DMS153 treated with DMSO at 0.1 percent for 48 hours (cell line): ENCODE measurements at regions not wholly inside any gene's neighbourhood (a gene's known extent, or its start where the extent isn't known, plus 50 kb on each side); places are given as distances from the start of the nearest gene placed in this dataset.

Source experiments
- DNase-seq: peaks from one replicate; lab custom pipeline; 2025; ENCODE audit not compliant: unreplicated experiment; lab: John Stamatoyannopoulos, UW

- DNase-seq: no peak
Measured at GRCh38 chr9:28678097-28678496, 1104.8 kb upstream of the C9orf72 start.

GRCh38 chr9:28688172-28688571 is 1114.9 kb upstream of the C9orf72 start:
- no peak for DNase-seq

GRCh38 chr9:28692012-28692411 is 1118.7 kb upstream of the C9orf72 start:
- no peak for DNase-seq

- DNase-seq: no peak
Measured at GRCh38 chr9:28696960-28697359, 1123.7 kb upstream of the C9orf72 start.

- no peak for DNase-seq
Measured at GRCh38 chr9:28699632-28700031, 1126.4 kb upstream of the C9orf72 start.

- no peak for DNase-seq
Measured at GRCh38 chr9:28707616-28708015, 1134.3 kb upstream of the C9orf72 start.

GRCh38 chr9:28714188-28714587 is 1140.9 kb upstream of the C9orf72 start:
- DNase-seq: no peak

DNA sequence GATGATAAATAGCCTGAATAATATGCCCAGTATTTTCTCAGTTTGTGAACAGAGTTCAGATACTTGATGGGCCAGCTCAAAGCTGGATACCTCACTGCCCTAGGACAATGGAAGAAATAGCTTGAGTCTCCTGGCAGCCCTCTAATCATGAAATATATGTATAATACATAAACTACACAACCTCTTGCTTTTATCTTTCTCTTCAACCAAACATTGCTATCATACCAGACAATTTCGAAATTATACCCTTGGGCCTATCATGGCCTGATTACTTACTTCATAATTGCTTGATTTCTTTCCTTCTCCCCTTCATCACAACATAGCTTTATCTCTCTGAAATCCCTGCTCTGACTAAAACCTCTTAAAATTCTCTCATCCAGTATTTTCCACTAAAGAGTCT is 1144.9 kb upstream of the C9orf72 start:
- DNase-seq: no peak

- no peak for DNase-seq
Measured at GRCh38 chr9:28720746-28721145, 1147.5 kb upstream of the C9orf72 start.

- no peak for DNase-seq
Measured at GRCh38 chr9:28730111-28730510, 1156.8 kb upstream of the C9orf72 start.

DNA sequence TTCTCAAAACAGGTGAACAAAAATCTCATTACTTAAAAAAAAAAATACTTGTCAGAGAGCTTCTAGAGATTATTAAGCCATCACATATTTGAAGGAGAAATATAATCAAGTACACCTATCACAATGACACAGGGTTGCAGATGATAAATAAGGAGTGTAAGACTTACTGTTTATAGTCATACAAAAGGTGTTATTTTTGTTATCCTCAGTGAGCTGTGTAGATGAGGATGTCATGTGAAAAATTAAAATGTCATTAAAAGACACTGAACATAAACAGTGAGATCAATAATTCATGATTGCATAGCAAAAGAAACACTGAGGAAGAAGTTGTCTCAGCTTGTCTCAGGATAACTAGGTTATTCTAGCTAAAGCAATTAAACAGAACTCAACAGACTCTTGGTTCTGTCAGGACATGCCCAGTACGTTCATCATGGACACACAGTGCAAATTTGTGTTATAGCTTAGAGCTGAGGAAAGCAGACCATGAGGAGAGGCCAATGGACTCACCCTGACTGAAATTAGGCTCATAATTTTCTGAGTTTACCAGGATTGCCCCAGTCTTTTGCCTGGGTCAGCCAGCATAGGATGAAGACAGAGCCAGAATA is 1162.6 kb upstream of the C9orf72 start:
- DNase-seq: no peak

- no peak for DNase-seq
Measured at GRCh38 chr9:28741459-28741858, 1168.2 kb upstream of the C9orf72 start.

- DNase-seq: no peak
Measured at GRCh38 chr9:28747351-28747985, 1174.2 kb upstream of the C9orf72 start.

- DNase-seq: no peak
Measured at GRCh38 chr9:28750136-28750535, 1176.9 kb upstream of the C9orf72 start.

- no peak for DNase-seq
Measured at GRCh38 chr9:28758341-28758740, 1185.1 kb upstream of the C9orf72 start.

- no peak for DNase-seq
Measured at GRCh38 chr9:28758971-28759370, 1185.7 kb upstream of the C9orf72 start.

DNA sequence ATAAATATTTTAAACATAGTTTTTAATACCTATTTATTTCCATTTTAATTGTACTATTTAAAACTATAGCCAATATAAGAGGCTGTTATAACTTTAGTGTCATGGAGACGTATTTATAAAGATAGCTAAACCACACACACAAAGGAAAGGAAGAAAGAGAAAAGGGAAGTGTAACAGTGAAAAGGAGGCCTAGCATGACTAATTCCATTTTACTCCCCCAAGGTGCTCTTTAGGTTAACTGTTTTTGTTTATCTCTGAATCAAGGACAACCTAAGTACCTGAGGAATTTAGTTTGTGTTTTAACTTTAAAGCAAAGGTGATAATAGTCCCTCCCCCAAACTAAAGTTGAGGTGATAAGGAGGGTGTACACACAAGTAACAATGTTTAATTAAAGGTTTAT is 1188.9 kb upstream of the C9orf72 start:
- no peak for DNase-seq

GRCh38 chr9:28764532-28764931 is 1191.3 kb upstream of the C9orf72 start:
- DNase-seq: no peak

- no peak for DNase-seq
Measured at GRCh38 chr9:28770226-28770625, 1196.9 kb upstream of the C9orf72 start.

- DNase-seq: no peak
Measured at GRCh38 chr9:28770827-28771226, 1197.5 kb upstream of the C9orf72 start.

- DNase-seq: peak; percentile 17
Measured at GRCh38 chr9:28774433-28775235, 1201.4 kb upstream of the C9orf72 start.

GRCh38 chr9:28779243-28779642 is 1206.0 kb upstream of the C9orf72 start:
- DNase-seq: no peak
